CD14-positive monocyte (primary cell): ENCODE measurements at regions not wholly inside any gene's neighbourhood (a gene's known extent, or its start where the extent isn't known, plus 50 kb on each side); places are given as distances from the start of the nearest gene placed in this dataset.

Experiments
- DNase-seq, 3 donors: peaks; one replicate each; pipeline ENCODE4 v3.0.0-alpha.2; 2011 to 2022
- H2AFZ ChIP-seq: 2 replicates; pipeline ENCODE4 v1.6.0; 2012; ENCODE audit warnings: mild to moderate bottlenecking, low read depth, low read length, inconsistent platforms; ENCODE audit not compliant: insufficient read depth, poor library complexity, severe bottlenecking
- H3K27ac ChIP-seq, 2 donors: 1 replicate in 1 of 2; 2 replicates in 1 of 2; pipeline ENCODE4 v1.5.1; 2012 to 2013; ENCODE audit warnings: low read length in 2 of 2, control low read depth in 1 of 2, inconsistent platforms in 1 of 2, low read depth in 1 of 2, mild to moderate bottlenecking in 1 of 2
- H3K27me3 ChIP-seq, 2 donors: one replicate each; pipeline versions ENCODE4 v1.6.0 to v1.6.1; 2011 to 2013; ENCODE audit warnings: low read length in 2 of 2; ENCODE audit not compliant: control insufficient read depth in 2 of 2, insufficient read depth in 2 of 2
- H3K36me3 ChIP-seq, 2 donors: replicated peaks in 1 of 2; 1 replicate in 1 of 2; 2 replicates in 1 of 2; pipeline versions ENCODE4 v1.5.1 to v1.6.1; 2012 to 2013; ENCODE audit warnings: low read length in 2 of 2, control low read depth in 1 of 2, inconsistent platforms in 1 of 2, mild to moderate bottlenecking in 1 of 2; ENCODE audit not compliant: insufficient read depth in 2 of 2, control insufficient read depth in 1 of 2
- H3K4me1 ChIP-seq, 2 donors: 1 replicate in 1 of 2; 2 replicates in 1 of 2; pipeline versions ENCODE4 v1.5.1 to v1.6.1; 2012 to 2013; ENCODE audit warnings: low read length in 2 of 2, control low read depth in 1 of 2, inconsistent platforms in 1 of 2, mild to moderate bottlenecking in 1 of 2, moderate library complexity in 1 of 2; ENCODE audit not compliant: insufficient read depth in 2 of 2, control insufficient read depth in 1 of 2
- H3K4me2 ChIP-seq: replicated peaks from 2 replicates; pipeline ENCODE3; 2012; ENCODE audit warnings: low read length, moderate library complexity, mild to moderate bottlenecking; ENCODE audit not compliant: poor library complexity, severe bottlenecking; ENCODE audit errors: extremely low read depth
- H3K4me3 ChIP-seq, 3 experiments: fragments of 200-600 bp in 1 of 3; sonication (generic) in 1 of 3; replicated peaks in 1 of 3; 1 replicate in 2 of 3; 2 replicates in 1 of 3; pipeline ENCODE4 v1.5.1; 2011 to 2013; ENCODE audit warnings: low read length in 3 of 3, mild to moderate bottlenecking in 3 of 3, control low read depth in 2 of 3, low read depth in 2 of 3, inconsistent platforms in 1 of 3, moderate library complexity in 1 of 3
- H3K79me2 ChIP-seq: 2 replicates; pipeline ENCODE4 v1.6.0; 2012; ENCODE audit warnings: mild to moderate bottlenecking, control low read depth, inconsistent platforms, low read length, moderate library complexity; ENCODE audit not compliant: insufficient read depth
- H3K9ac ChIP-seq: 2 replicates; pipeline ENCODE4 v1.6.0; 2017; ENCODE audit warnings: low read length, mild to moderate bottlenecking; ENCODE audit not compliant: insufficient read depth, poor library complexity, severe bottlenecking
- H3K9me3 ChIP-seq, 2 donors: replicated peaks in 1 of 2; 1 replicate in 1 of 2; 2 replicates in 1 of 2; pipeline versions ENCODE4 v1.5.1 to v1.6.1; 2012 to 2013; ENCODE audit warnings: low read length in 2 of 2, control low read depth in 1 of 2; ENCODE audit not compliant: control insufficient read depth in 1 of 2, insufficient read depth in 1 of 2
- H4K20me1 ChIP-seq: 2 replicates; pipeline ENCODE4 v1.6.0; 2012; ENCODE audit warnings: mild to moderate bottlenecking, low read length, control low read depth, moderate library complexity; ENCODE audit not compliant: insufficient read depth
- H3K27ac Mint-ChIP-seq, 7 donors: one replicate each; pipeline ENCODE4 v1.8.0; 2020; ENCODE audit warnings: mild to moderate bottlenecking in 7 of 7, mixed read lengths in 7 of 7, moderate library complexity in 6 of 7, inconsistent platforms in 2 of 7
- H3K27me3 Mint-ChIP-seq, 3 donors: one replicate each; pipeline ENCODE4 v1.8.0; 2021 to 2022; ENCODE audit warnings: low read depth in 3 of 3, mild to moderate bottlenecking in 3 of 3, mixed read lengths in 3 of 3, moderate library complexity in 3 of 3, inconsistent platforms in 1 of 3
- H3K36me3 Mint-ChIP-seq, 2 donors: one replicate each; pipeline ENCODE4 v1.8.0; 2020; ENCODE audit warnings: mixed read lengths in 2 of 2, inconsistent platforms in 1 of 2, mild to moderate bottlenecking in 1 of 2
- H3K4me1 Mint-ChIP-seq: one replicate; pipeline ENCODE4 v1.8.0; 2020; ENCODE audit warnings: mild to moderate bottlenecking, mixed read lengths
- H3K4me3 Mint-ChIP-seq, 2 donors: one replicate each; pipeline ENCODE4 v1.8.0; 2020; ENCODE audit warnings: mild to moderate bottlenecking in 2 of 2, mixed read lengths in 2 of 2, moderate library complexity in 1 of 2
- H3K9me3 Mint-ChIP-seq, 7 donors: one replicate each; pipeline ENCODE4 v1.8.0; 2020 to 2022; ENCODE audit warnings: mixed read lengths in 7 of 7, mild to moderate bottlenecking in 6 of 7, moderate library complexity in 6 of 7, inconsistent platforms in 2 of 7
- CTCF ChIP-seq: fragments of 200-600 bp; IDR thresholded peaks from one replicate; pipeline ENCODE4 v1.8.0; 2022; ENCODE audit warnings: antibody characterized with exemption, mild to moderate bottlenecking
- WGBS: methylation state at CpG from one replicate; pipeline ENCODE4 v1.1.5; 2013; ENCODE audit warnings: missing lambda C conversion rate; ENCODE audit not compliant: insufficient coverage; 5-methylcytosine and 5-hydroxymethylcytosine counted together
- intact Hi-C, 2 donors: fragments of 100-400 bp; cut with micrococcal nuclease; formaldehyde crosslinking; loops; one replicate each; pipeline versions ENCODE4 v1.15.0 to v1.15.1; 2023

- Histone ChIP-seq H3K27ac (no peak overlapping the region), H3K79me2 (no peaks in the 10 kb centered on the region), H3K4me1 (no peaks in the 10 kb centered on the region), H3K9me3 (peaks cover 6 to 10% of the 10 kb centered on the region in 2 donors), H3K27me3 (no peaks in the 10 kb centered on the region), H2AFZ (no peak overlapping the region), H3K4me2 (no peak overlapping the region), H4K20me1 (no peaks in the 10 kb centered on the region), H3K4me3 (no peak overlapping the region), H3K9ac (no peak overlapping the region), H3K36me3 (no peaks in the 10 kb centered on the region)
- Mint-ChIP-seq H3K9me3 (peaks cover 3 to 10% (median 9%) of the 10 kb centered on the region in 7 donors), H3K4me1 (no peaks in the 10 kb centered on the region), H3K27ac (no peak overlapping the region), H3K4me3 (no peak overlapping the region), H3K36me3 (no peaks in the 10 kb centered on the region), H3K27me3 (peaks cover 2 to 12% (median 8%) of the 10 kb centered on the region in 3 donors)
- TF ChIP-seq CTCF, result no peak
- DNase-seq, result no peak
- intact Hi-C loops, result no loop called here
- WGBS, result 84% methylated on average over 6 of the region's 16 CpGs
These were observed 62.3 kb upstream of the CTBP2 start for GRCh38 chr10:125222515-125223308.

DNA sequence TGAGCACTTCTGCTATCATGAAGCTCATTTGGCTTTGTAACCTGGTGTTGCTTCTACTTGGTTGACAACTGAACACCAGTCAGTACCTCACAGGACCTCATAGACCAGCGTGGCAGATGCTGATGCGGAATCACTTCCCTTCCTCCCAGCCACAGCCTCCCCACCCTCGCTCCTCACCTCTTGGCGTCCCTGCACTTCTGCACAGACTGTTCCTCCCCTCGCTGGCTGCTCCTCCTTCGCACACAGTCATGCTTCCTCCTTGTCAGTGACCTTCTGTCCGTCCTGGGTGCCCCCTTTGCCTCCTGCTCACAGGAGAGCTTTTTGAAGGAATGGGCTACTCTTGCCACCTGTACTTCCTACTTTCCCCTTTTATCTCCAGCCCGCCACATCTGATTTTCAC, 61.4 kb upstream of the CTBP2 start:
- no peak overlapping the region for H3K4me2 ChIP-seq
- WGBS, result 24% methylated on average over 6 of the region's 8 CpGs
- H3K4me1 ChIP-seq, result no peaks in the 10 kb centered on the region
- H3K27me3 ChIP-seq, result no peaks in the 10 kb centered on the region
- H3K4me3 Mint-ChIP-seq, result no peak overlapping the region
- H2AFZ ChIP-seq, result no peak overlapping the region
- no peak for TF ChIP-seq CTCF
- no peak overlapping the region for H3K27ac Mint-ChIP-seq
- no peaks in the 10 kb centered on the region for H4K20me1 ChIP-seq
- no peak overlapping the region for H3K4me3 ChIP-seq
- peaks cover 0 to 3% (median under 1%) of the 10 kb centered on the region in 7 donors for H3K9me3 Mint-ChIP-seq
- peaks cover 0 to under 1% of the 10 kb centered on the region in 2 donors for H3K9me3 ChIP-seq
- H3K27me3 Mint-ChIP-seq, result peaks cover under 1 to 12% (median 8%) of the 10 kb centered on the region in 3 donors
- intact Hi-C loops, result no loop called here
- H3K79me2 ChIP-seq, result no peaks in the 10 kb centered on the region
- no peaks in the 10 kb centered on the region for H3K4me1 Mint-ChIP-seq
- no peaks in the 10 kb centered on the region for H3K36me3 ChIP-seq
- no peak overlapping the region for H3K9ac ChIP-seq
- no peaks in the 10 kb centered on the region for H3K36me3 Mint-ChIP-seq
- no peak for DNase-seq
- H3K27ac ChIP-seq, result no peak overlapping the region
